WI38 (cell line): ENCODE measurements at regions not wholly inside any gene's neighbourhood (a gene's known extent, or its start where the extent isn't known, plus 50 kb on each side); places are given as distances from the start of the nearest gene placed in this dataset.

Experiments used
- H3K4me3 ChIP-seq: 2 replicates; pipeline ENCODE4 v1.5.1; 2011; ENCODE audit warnings: low read depth, mild to moderate bottlenecking, control low read depth, low read length
- TF ChIP-seq, protein P1 (sequence below): IDR thresholded peaks from 2 replicates; pipeline ENCODE4 v1.5.1; 2012; ENCODE audit warnings: low read depth, mild to moderate bottlenecking, control low read depth, low read length

DNA sequence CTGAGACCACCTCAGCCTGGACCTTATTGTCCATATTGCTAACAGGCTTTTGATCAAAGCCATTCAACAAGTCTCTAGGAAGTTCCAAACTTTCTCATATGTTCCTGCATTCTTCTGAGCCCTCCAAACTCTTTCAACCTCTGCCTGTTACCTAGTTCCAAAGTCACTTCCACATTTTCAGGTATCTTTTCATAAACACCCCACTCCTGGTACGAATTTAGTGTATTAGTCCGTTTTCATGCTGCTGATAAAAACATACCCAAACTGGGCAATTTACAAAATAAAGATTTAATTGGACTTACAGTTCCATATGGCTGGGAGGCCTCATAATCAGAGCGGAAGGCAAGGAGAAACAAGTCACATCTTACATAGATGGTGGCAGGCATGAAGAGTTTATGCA is 836.8 kb downstream of the SORCS1 start:
- TF ChIP-seq, protein P1, sequence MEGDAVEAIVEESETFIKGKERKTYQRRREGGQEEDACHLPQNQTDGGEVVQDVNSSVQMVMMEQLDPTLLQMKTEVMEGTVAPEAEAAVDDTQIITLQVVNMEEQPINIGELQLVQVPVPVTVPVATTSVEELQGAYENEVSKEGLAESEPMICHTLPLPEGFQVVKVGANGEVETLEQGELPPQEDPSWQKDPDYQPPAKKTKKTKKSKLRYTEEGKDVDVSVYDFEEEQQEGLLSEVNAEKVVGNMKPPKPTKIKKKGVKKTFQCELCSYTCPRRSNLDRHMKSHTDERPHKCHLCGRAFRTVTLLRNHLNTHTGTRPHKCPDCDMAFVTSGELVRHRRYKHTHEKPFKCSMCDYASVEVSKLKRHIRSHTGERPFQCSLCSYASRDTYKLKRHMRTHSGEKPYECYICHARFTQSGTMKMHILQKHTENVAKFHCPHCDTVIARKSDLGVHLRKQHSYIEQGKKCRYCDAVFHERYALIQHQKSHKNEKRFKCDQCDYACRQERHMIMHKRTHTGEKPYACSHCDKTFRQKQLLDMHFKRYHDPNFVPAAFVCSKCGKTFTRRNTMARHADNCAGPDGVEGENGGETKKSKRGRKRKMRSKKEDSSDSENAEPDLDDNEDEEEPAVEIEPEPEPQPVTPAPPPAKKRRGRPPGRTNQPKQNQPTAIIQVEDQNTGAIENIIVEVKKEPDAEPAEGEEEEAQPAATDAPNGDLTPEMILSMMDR: no peak
- no peak overlapping the region for H3K4me3 ChIP-seq

GRCh38 chr10:106320876-106321275 is 843.6 kb downstream of the SORCS1 start:
- TF ChIP-seq, protein P1: no peak
- no peak overlapping the region for H3K4me3 ChIP-seq

GRCh38 chr10:106320078-106320477 is 844.4 kb downstream of the SORCS1 start:
- TF ChIP-seq, protein P1: no peak
- H3K4me3 ChIP-seq: no peak overlapping the region

GRCh38 chr10:106317554-106317953 is 847.0 kb downstream of the SORCS1 start:
- TF ChIP-seq, protein P1: no peak
- no peak overlapping the region for H3K4me3 ChIP-seq

DNA sequence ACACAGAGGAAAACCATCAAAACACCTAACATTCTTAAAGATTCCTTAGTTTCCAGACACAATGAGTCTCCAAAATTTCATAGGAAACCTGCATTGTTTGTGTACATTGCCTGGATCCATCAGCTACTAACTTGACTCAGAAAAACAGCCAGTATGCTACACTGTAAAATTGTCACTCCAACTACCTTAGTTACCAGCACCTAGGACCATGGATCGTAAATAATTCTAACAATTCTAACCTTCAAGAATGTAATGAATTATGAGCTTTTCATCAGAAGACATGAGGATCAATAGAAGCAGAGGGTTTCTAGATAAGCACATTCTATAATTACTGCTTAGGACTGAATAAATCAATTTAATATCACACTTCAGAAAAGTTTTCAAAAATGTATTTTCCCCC is 851.5 kb downstream of the SORCS1 start:
- H3K4me3 ChIP-seq: no peak overlapping the region
- TF ChIP-seq, protein P1: no peak

GRCh38 chr10:106312087-106312486 is 852.4 kb downstream of the SORCS1 start:
- no peak overlapping the region for H3K4me3 ChIP-seq
- TF ChIP-seq, protein P1: no peak

DNA sequence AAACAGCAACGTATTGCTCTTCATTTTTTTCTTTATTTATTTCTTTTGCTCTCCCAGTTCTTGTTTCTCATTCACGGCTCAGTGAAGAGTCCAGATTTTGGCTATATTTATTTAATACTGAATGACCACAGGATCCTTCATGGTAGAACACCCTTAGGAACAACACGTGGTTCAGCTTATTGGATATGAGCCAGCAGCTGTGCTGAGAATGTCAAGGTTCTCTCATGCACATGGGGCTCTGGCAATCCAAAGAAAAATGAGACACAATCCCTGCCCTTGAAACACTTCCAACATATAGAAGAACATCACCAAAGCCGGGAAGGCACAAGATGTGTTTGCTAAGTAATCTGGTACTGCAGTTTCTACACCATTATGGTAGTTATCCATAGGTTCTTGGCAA is 852.9 kb downstream of the SORCS1 start:
- TF ChIP-seq, protein P1: no peak
- H3K4me3 ChIP-seq: no peak overlapping the region
